ENCODE measurements at regions not wholly inside any gene's neighbourhood (a gene's known extent, or its start where the extent isn't known, plus 50 kb on each side); places are given as distances from the start of the nearest gene placed in this dataset.

GRCh38 chr5:14959399-14960119, 88.0 kb upstream of the ANKH start:
- intact Hi-C loops (cut with DNase I) = no loop called here
- DNase-seq = no peak

DNA sequence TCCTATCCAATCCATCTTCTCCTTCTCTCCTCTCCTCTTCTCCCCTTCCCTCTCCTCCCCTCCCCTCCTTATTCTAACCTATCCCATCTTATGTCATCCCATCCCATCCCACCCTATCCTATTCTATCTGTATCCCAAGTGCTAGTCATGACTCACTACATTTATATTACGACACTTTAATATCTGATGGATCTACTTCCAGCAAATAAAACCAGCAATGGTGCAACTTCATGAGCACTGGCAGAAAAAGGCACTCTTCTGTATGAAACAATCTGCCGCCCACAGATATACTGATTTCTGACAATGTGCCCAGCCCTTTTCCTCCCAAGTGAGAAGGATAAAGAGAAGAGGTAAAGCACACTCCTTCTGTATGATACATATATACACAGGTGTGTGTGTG, 86.6 kb upstream of the ANKH start:
- no peak for DNase-seq
- intact Hi-C loops (cut with DNase I) = no loop called here

- intact Hi-C loops (cut with DNase I) = no loop called here
- DNase-seq = no peak
These were observed 85.0 kb upstream of the ANKH start for GRCh38 chr5:14956423-14957046.

- no peak for DNase-seq
- intact Hi-C loops (cut with DNase I) = no loop called here
These were observed 83.2 kb upstream of the ANKH start for GRCh38 chr5:14954616-14955343.

- DNase-seq = no peak
- intact Hi-C loops (cut with DNase I) = no loop called here
These were observed 82.6 kb upstream of the ANKH start for GRCh38 chr5:14954216-14954615.

GRCh38 chr5:14953075-14953607, 81.6 kb upstream of the ANKH start:
- intact Hi-C loops (cut with DNase I) = no loop called here
- DNase-seq = no peak

- no peak for DNase-seq
- intact Hi-C loops (cut with DNase I) = no loop called here
These were observed 76.8 kb upstream of the ANKH start for GRCh38 chr5:14948383-14948782.

DNA sequence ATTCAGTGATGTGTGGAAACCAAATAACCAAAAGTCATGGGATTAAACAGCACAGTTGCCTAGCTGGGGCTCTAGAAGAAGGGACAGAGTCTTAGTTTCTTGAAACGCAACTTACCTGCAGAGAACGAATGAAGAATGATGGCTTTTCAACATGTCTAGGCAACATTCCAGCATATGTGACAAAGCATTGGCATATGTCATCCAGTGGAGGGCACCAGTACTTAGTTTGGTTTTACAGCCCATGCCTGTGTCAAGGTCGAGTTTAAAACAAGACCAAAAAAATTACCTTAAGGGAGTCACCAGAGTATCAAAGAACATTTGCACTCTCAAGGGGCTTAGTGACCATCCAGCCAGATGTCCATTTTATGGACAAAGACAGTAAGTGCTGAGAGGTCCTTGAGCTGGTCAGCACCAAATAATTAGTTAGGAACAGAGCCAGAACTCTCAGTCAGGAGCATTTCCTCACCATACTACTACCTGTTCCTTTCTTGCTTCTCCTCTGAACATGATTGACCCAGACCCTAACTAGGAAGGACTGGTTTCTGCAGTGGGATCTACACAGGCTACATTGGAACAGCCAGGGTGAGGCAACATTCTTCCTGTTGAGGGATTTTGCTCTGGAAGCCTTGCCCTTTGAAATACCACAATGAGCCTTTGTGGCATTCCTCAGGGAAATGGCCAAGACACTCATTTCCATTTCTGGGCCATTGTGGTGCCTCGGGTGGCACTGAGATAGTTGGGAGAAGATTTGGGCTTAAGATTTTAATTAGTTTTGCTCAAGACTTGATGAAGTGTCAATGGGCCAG, 75.4 kb upstream of the ANKH start:
- intact Hi-C loops (cut with DNase I) = no loop called here
- DNase-seq = no peak

DNA sequence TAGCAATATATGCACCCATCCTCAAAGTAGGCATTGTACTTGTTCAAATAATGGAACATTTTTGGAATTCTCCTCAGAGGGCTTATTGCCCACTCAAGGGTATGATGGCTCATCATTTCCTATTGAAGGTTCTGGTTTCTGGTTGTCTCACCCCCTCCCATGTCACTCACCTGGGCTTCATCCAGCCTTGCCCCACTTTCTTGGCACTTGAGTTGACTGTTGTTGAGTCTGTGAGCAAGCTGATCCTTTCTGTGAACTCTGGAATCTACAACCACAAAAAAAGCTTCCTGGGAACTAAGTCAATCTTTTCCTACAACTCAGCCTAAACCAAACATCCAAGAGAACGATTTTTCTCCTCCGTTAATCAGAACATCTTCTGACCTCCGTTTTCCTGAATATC, 73.9 kb upstream of the ANKH start:
- no peak for DNase-seq
- intact Hi-C loops (cut with DNase I) = no loop called here

DNA sequence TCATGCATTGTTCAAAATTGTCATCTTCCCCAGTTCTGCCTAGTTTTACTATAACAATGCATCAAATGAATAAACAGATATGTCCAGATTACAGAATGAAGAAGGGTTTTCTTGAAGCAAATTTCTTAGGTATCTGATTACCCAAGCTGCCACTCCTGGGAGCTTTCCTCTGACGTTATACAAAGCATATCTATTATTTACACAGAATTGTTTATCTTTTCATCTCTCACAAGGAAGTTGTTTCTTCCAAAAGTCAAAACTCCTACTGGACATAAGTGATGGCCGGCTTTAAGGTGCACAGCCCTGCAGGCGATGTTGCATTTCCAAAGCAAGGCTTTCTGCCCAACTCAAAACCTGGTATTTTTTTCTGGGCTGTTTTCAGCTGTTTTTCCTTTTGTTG, 73.4 kb upstream of the ANKH start:
- intact Hi-C loops (cut with DNase I) = no loop called here
- DNase-seq = no peak

GRCh38 chr5:14944350-14944739, 72.8 kb upstream of the ANKH start:
- no peak for DNase-seq
- intact Hi-C loops (cut with DNase I) = no loop called here

- intact Hi-C loops (cut with DNase I) = no loop called here
- no peak for DNase-seq
These were observed 70.6 kb upstream of the ANKH start for GRCh38 chr5:14942212-14942611.

GRCh38 chr5:14937254-14937653, 65.7 kb upstream of the ANKH start:
- DNase-seq = no peak
- intact Hi-C loops (cut with DNase I) = loop anchor here (5.0 kb wide), 1 partner anchor 35 kb away; no protein-coding TSS in a partner anchor

DNA sequence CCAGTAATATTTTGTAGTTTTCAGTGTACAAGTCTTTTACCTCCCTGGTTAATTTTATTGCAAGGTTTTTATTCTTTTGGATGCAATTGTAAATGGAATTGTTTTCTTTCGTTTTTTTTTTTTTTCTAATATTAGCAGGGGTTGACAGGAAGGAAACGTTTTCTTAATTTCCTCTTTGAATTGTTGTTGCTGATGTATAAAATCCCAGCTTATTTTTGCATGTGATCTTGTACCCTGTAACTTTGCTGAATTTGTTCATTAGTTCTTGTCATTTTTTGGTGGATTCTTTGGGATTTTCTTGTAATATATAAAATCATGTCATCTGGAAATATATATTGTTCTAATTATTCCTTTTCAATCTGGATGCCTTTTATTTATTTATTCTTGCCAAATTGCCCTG, 65.0 kb upstream of the ANKH start:
- intact Hi-C loops (cut with DNase I) = loop anchor here (5.0 kb wide), 1 partner anchor 34 kb away; no protein-coding TSS in a partner anchor
- no peak for DNase-seq

DNA sequence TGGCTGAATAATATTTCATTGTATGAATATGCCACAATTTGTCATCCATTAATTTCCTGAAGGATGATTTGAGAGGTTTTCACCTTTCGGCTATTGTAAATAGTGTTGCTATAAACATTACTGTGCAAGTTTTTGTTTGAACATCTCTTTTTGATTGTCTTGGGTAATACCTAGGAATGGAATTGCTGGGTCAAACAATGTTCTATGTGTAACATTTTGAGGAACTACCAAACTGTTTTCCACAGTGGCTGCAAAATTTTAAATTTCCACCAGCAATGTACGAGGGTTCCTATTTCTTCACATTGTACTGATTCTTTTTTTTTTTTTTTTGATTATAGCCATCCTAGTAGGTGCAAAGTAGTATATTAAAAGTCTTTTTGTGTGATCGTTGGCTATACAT, 63.8 kb upstream of the ANKH start:
- intact Hi-C loops (cut with DNase I) = loop anchor here (5.0 kb wide), 1 partner anchor 33 kb away; no protein-coding TSS in a partner anchor
- DNase-seq = no peak

GRCh38 chr5:14932902-14933469, 61.4 kb upstream of the ANKH start:
- intact Hi-C loops (cut with DNase I) = no loop called here
- no peak for DNase-seq

- intact Hi-C loops (cut with DNase I) = no loop called here
- no peak for DNase-seq
These were observed 58.9 kb upstream of the ANKH start for GRCh38 chr5:14930486-14930885.

- intact Hi-C loops (cut with DNase I) = no loop called here
- DNase-seq = no peak
These were observed 57.9 kb upstream of the ANKH start for GRCh38 chr5:14929293-14930065.

DNA sequence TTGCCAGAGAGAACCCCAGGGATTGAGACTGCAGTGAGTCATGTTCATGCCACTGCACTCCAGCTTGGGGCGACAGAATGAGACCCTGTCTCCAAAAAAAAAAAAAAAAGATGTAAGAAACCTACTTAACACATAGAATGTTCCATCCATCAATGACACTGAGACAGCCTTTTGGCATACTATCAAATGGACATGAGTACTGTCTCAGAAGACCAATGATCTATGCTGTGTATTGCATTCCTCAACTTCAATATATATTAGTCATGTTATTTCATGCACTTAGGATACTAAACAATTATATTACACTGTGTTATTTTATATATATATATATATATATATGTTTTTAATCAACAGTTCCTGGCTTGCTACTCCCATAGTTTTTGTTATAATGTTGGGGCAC, 57.1 kb upstream of the ANKH start:
- DNase-seq = no peak
- intact Hi-C loops (cut with DNase I) = no loop called here

DNA sequence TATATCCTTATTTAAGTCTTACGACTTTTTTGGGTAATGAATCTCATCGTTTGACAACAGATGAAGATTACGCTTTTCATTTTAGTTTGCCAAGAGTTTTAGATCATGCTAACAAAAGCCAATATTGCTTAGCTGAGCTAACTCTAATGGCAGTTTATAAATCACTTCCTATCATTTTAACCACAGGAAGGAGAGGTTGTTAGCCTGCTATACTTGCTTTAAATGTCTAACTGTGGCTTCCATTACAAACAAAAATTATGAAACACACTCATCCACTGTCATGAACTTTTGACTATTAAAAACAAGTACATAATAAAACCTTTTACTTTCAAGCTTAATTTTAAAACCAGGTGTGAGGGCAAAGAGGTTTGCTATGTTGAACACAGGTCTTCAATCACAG, 53.7 kb upstream of the ANKH start:
- no peak for DNase-seq
- intact Hi-C loops (cut with DNase I) = no loop called here

All from posterior cingulate gyrus (tissue), 11 donors.